ENCODE measurements at regions not wholly inside any gene's neighbourhood (a gene's known extent, or its start where the extent isn't known, plus 50 kb on each side); places are given as distances from the start of the nearest gene placed in this dataset.

DNA sequence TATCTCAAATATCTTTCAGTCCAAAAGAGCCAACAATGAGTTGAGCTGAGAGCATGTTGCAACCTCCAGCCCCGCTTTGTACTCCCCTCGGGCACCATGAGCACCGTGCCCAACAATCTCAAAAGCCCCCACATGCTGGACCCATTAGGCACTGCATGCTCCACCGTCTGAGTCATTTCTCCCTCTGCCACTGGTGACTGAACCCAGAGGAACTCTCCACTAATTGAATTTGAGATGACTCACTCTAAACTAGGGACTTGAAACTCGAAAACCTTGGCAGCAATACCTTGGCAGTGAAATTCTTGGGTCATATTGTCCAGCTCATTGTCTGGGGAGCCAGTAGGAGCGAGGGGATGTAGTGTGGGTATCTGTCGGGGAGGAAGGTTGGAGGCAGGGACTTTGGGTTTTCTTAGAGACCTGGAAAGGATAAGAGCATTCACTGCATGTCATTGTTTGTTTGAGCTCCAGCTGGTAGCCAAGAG lies 49.9 kb upstream of the SLIT3 start:
- no peak overlapping the region for H3K4me3 ChIP-seq (ENCODE audit: low read depth, low read length)

More for the DNA sequence above, 49.9 kb upstream of the SLIT3 start:
- no TSS peak for BruUV-seq (replicated peaks)
- ChIA-PET POLR2A (interaction anchor here (1.7 kb wide), 1 partner anchor 77 kb away, joined by 3 read pairs; no protein-coding TSS in a partner anchor), CTCF (no interaction called here)
- intact Hi-C loops (cut with micrococcal nuclease; ENCODE audit: unreplicated experiment), result loop anchor here (5.0 to 10.0 kb wide), 2 partner anchors 92 to 164 kb away; no protein-coding TSS in a partner anchor
- Mint-ChIP-seq H3K9me3 (ENCODE audit: unreplicated experiment) (peaks cover 22% of the 10 kb centered on the region), H3K4me1 (ENCODE audit: low read depth, unreplicated experiment) (peaks cover 30% of the 10 kb centered on the region), H3K27me3 (ENCODE audit: insufficient read depth, unreplicated experiment) (no peaks in the 10 kb centered on the region), H3K4me3 (ENCODE audit: unreplicated experiment) (no peak overlapping the region), H3K27ac (ENCODE audit: unreplicated experiment) (peak overlapping the region; percentile 69), H3K36me3 (ENCODE audit: insufficient read depth, unreplicated experiment) (no peaks in the 10 kb centered on the region)
- H3K4me1 ChIP-seq, result peaks cover 17% of the 10 kb centered on the region
- H3K27me3 ChIP-seq (replicated peaks; ENCODE audit: control insufficient read depth, insufficient read depth, low read length), result no peaks in the 10 kb centered on the region
- H3K9me3 ChIP-seq, result no peaks in the 10 kb centered on the region
- no peak for DNase-seq
- no peak for TF ChIP-seq CTCF (IDR thresholded peaks at IDR 0.05; ENCODE audit: insufficient read depth in 1 of 2, low read depth in 1 of 2, low read length in 1 of 2, severe bottlenecking in 1 of 2, unreplicated experiment in 1 of 2)
- H3K36me3 ChIP-seq (ENCODE audit: control insufficient read depth, insufficient read depth, low read length), result no peaks in the 10 kb centered on the region

All from Caco-2 (cell line).